ENCODE measurements at regions not wholly inside any gene's neighbourhood (a gene's known extent, or its start where the extent isn't known, plus 50 kb on each side); places are given as distances from the start of the nearest gene placed in this dataset.

DNA sequence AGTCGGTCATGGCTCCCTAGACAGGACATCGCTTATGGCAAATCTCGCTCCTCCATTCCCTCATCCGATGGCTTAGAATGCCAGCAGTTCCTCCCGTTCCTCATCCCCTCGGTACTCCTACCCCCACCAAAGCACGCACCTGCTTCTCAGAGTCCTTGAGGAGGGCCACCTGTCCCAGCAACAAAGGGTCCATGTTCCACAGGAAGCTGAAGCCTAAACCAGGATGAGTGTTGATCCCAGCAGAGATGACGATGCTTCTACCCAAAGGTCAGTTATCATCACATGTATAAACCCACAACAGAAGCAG is 111.2 kb downstream of the THBS2 start:
- Histone ChIP-seq H3K27ac (no peak overlapping the region), H3F3A (ENCODE audit: insufficient read depth, low read depth) (no peaks in the 10 kb centered on the region), H3K27me3 (ENCODE audit: insufficient read depth, low read depth) (peaks cover 77% of the 10 kb centered on the region), H4K20me1 (ENCODE audit: insufficient read depth) (no peaks in the 10 kb centered on the region), H3K36me3 (ENCODE audit: low read depth) (no peaks in the 10 kb centered on the region), H3K9me2 (ENCODE audit: insufficient read depth) (no peaks in the 10 kb centered on the region), H3K4me2 (no peak overlapping the region), H3K4me3 (no peak overlapping the region), H3K79me2 (ENCODE audit: low read depth) (no peaks in the 10 kb centered on the region), H2AFZ (no peak overlapping the region), H3K9me3 (ENCODE audit: insufficient read depth, low read depth) (no peaks in the 10 kb centered on the region), H3K4me1 (replicated peaks; ENCODE audit: insufficient read depth) (no peaks in the 10 kb centered on the region)
- POLR2A ChIA-PET (ENCODE audit: unreplicated experiment): no interaction called here
- CTCF ChIA-PET: no interaction called here
- no peak for TF ChIP-seq EZH2 (IDR thresholded peaks at IDR 0.05; ENCODE audit: low read depth)
- TF ChIP-seq, protein P1, sequence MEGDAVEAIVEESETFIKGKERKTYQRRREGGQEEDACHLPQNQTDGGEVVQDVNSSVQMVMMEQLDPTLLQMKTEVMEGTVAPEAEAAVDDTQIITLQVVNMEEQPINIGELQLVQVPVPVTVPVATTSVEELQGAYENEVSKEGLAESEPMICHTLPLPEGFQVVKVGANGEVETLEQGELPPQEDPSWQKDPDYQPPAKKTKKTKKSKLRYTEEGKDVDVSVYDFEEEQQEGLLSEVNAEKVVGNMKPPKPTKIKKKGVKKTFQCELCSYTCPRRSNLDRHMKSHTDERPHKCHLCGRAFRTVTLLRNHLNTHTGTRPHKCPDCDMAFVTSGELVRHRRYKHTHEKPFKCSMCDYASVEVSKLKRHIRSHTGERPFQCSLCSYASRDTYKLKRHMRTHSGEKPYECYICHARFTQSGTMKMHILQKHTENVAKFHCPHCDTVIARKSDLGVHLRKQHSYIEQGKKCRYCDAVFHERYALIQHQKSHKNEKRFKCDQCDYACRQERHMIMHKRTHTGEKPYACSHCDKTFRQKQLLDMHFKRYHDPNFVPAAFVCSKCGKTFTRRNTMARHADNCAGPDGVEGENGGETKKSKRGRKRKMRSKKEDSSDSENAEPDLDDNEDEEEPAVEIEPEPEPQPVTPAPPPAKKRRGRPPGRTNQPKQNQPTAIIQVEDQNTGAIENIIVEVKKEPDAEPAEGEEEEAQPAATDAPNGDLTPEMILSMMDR (conservative IDR thresholded peaks at IDR 0.05): no peak
- no peak for DNase-seq
- BruUV-seq (replicated peaks): no TSS peak
- intact Hi-C loops (cut with micrococcal nuclease; ENCODE audit: unreplicated experiment): no loop called here

DNA sequence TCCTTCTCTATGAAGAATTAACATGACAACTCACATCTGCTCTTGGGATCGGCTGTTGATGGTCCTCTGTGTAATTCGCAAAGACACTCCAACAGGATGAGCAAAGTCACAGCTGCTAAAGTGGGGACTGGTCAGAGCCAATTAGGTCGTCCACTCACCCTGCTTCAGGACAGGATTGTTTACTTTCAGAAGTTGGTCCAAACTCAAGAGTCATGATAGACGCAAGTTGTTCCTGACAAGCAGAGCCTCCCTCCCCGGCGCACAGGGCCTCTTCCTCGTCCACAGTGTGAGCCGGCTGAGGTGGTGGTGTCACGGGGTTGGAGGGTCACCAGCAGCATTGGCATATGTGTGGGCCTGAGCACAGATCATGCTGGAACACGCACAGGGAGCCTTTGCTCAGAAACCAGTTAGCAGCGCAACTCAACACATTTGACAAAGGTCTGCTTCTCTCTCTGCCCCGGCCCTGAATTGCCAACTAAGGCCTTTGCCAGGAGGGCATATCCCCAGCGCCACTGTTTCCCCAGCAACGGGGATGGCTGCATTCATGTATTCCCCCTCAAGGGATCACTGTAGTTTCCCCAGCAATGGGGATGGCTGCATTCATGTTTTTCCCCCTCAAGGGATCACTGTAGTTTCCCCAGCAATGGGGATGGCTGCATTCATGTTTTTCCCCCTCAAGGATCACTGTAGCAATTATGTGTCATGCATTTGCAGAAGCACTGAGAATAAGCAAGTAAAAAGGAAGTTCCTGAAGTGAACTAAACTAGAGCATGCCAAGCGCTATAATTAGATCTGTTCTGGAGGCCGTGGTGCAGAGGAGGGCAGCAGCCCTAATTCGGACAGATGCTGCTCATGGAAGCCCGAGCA is 111.7 kb downstream of the THBS2 start:
- Histone ChIP-seq H4K20me1 (ENCODE audit: insufficient read depth) (no peaks in the 10 kb centered on the region), H3K27ac (no peak overlapping the region), H2AFZ (no peak overlapping the region), H3K79me2 (ENCODE audit: low read depth) (no peaks in the 10 kb centered on the region), H3K4me1 (replicated peaks; ENCODE audit: insufficient read depth) (no peaks in the 10 kb centered on the region), H3K27me3 (ENCODE audit: insufficient read depth, low read depth) (peaks cover 77% of the 10 kb centered on the region), H3K9me2 (ENCODE audit: insufficient read depth) (no peaks in the 10 kb centered on the region), H3K9me3 (ENCODE audit: insufficient read depth, low read depth) (no peaks in the 10 kb centered on the region), H3K36me3 (ENCODE audit: low read depth) (no peaks in the 10 kb centered on the region), H3K4me2 (no peak overlapping the region), H3F3A (ENCODE audit: insufficient read depth, low read depth) (no peaks in the 10 kb centered on the region), H3K4me3 (no peak overlapping the region)
- ChIA-PET POLR2A (ENCODE audit: unreplicated experiment) (no interaction called here), CTCF (no interaction called here)
- no peak for DNase-seq
- TF ChIP-seq EZH2 (IDR thresholded peaks at IDR 0.05; ENCODE audit: low read depth): no peak
- TF ChIP-seq, protein P1 (conservative IDR thresholded peaks at IDR 0.05): no peak
- BruUV-seq (replicated peaks): no TSS peak
- intact Hi-C loops (cut with micrococcal nuclease; ENCODE audit: unreplicated experiment): no loop called here

DNA sequence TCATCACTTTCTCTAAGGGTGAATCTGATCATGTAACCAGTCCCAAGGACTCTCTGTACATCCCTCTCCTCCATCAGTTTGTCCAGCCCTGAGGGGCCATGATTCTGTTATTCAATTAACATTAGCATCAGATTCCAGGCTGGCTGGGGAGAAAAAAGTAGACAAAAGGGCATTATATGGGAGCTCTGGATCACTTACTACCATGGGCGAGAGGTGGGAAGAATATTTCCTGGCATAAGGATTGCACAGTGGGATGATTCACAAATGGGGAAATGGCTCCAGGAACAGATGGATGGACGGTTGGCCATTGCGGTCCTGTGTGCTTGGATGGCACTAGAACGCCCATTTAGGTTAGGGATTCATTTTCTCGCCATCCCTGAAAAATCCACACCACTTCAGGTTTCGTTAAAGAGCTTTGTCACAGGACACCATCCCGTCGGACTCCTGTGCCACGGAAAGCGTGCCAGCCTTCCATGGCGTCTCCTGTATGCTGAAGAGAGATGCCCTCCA is 112.6 kb downstream of the THBS2 start:
- H3K27ac ChIP-seq: no peak overlapping the region

More for the DNA sequence above, 112.6 kb downstream of the THBS2 start:
- H3K36me3 ChIP-seq (ENCODE audit: low read depth): no peaks in the 10 kb centered on the region
- TF ChIP-seq, protein P1 (conservative IDR thresholded peaks at IDR 0.05): no peak
- no peak for TF ChIP-seq EZH2 (IDR thresholded peaks at IDR 0.05; ENCODE audit: low read depth)
- no peaks in the 10 kb centered on the region for H3K9me2 ChIP-seq (ENCODE audit: insufficient read depth)
- H4K20me1 ChIP-seq (ENCODE audit: insufficient read depth): no peaks in the 10 kb centered on the region
- no peaks in the 10 kb centered on the region for H3K79me2 ChIP-seq (ENCODE audit: low read depth)
- no peak overlapping the region for H3K4me3 ChIP-seq
- intact Hi-C loops (cut with micrococcal nuclease; ENCODE audit: unreplicated experiment): no loop called here
- ChIA-PET CTCF (no interaction called here), POLR2A (ENCODE audit: unreplicated experiment) (no interaction called here)
- no peak for DNase-seq
- no peaks in the 10 kb centered on the region for H3K9me3 ChIP-seq (ENCODE audit: insufficient read depth, low read depth)
- H3K4me1 ChIP-seq (replicated peaks; ENCODE audit: insufficient read depth): no peaks in the 10 kb centered on the region
- H3F3A ChIP-seq (ENCODE audit: insufficient read depth, low read depth): no peaks in the 10 kb centered on the region
- H3K27me3 ChIP-seq (ENCODE audit: insufficient read depth, low read depth): peaks cover 75% of the 10 kb centered on the region
- H2AFZ ChIP-seq: no peak overlapping the region
- no TSS peak for BruUV-seq (replicated peaks)
- H3K4me2 ChIP-seq: no peak overlapping the region
